ENCODE measurements at regions not wholly inside any gene's neighbourhood (a gene's known extent, or its start where the extent isn't known, plus 50 kb on each side); places are given as distances from the start of the nearest gene placed in this dataset.

- TF ChIP-seq CTCF (IDR thresholded peaks at IDR 0.05) (no peak), POLR2A (IDR thresholded peaks at IDR 0.05) (no peak)
Observed at GRCh38 chr3:70833239-70833960, 521.0 kb upstream of the MDFIC2 start.

Measured in thyroid gland (tissue), 4 donors.